ENCODE measurements at regions not wholly inside any gene's neighbourhood (a gene's known extent, or its start where the extent isn't known, plus 50 kb on each side); places are given as distances from the start of the nearest gene placed in this dataset.

- DNase-seq = peak in 2 of 3 donors; percentile 30 to 33
These were observed 96.9 kb upstream of the VGLL2 start for GRCh38 chr6:117168296-117169063.

GRCh38 chr6:117169064-117169665 lies 96.2 kb upstream of the VGLL2 start:
- peak in 2 of 3 donors; percentile 33 to 42 for DNase-seq

- no peak for DNase-seq
These were observed 95.5 kb upstream of the VGLL2 start for GRCh38 chr6:117169781-117170281.

- DNase-seq = no peak
These were observed 90.5 kb upstream of the VGLL2 start for GRCh38 chr6:117174835-117175360.

- DNase-seq = no peak
These were observed 76.6 kb upstream of the VGLL2 start for GRCh38 chr6:117188627-117189201.

- DNase-seq = no peak
These were observed 74.3 kb upstream of the VGLL2 start for GRCh38 chr6:117191009-117191408.

GRCh38 chr6:117191448-117191847 lies 73.9 kb upstream of the VGLL2 start:
- DNase-seq = no peak

GRCh38 chr6:117194271-117194670 lies 71.1 kb upstream of the VGLL2 start:
- peak in 1 of 3 donors; percentile 25 for DNase-seq

- peak in 2 of 3 donors; percentile 33 to 56 for DNase-seq
These were observed 70.4 kb upstream of the VGLL2 start for GRCh38 chr6:117194978-117195377.

GRCh38 chr6:117195728-117196127 lies 69.6 kb upstream of the VGLL2 start:
- DNase-seq = no peak

- peak; percentile 37 to 64 (median 51) for DNase-seq
These were observed 65.3 kb upstream of the VGLL2 start for GRCh38 chr6:117200067-117200466.

GRCh38 chr6:117204903-117205302 lies 60.5 kb upstream of the VGLL2 start:
- no peak for DNase-seq

- no peak for DNase-seq
These were observed 59.5 kb upstream of the VGLL2 start for GRCh38 chr6:117205876-117206275.

- no peak for DNase-seq
These were observed 58.8 kb upstream of the VGLL2 start for GRCh38 chr6:117206522-117206921.

GRCh38 chr6:117206944-117207687 lies 58.2 kb upstream of the VGLL2 start:
- peak; percentile 44 to 56 (median 54) for DNase-seq

- no peak for DNase-seq
These were observed 55.1 kb upstream of the VGLL2 start for GRCh38 chr6:117210279-117210678.

- DNase-seq = no peak
These were observed 49.8 kb upstream of the VGLL2 start for GRCh38 chr6:117215353-117216090.

Measured in muscle of back (tissue), 3 donors.